Gastroesophageal sphincter (tissue), 3 donors: ENCODE measurements at regions not wholly inside any gene's neighbourhood (a gene's known extent, or its start where the extent isn't known, plus 50 kb on each side); places are given as distances from the start of the nearest gene placed in this dataset.

ENCODE experiments used
- EP300 ChIP-seq: sonication (generic); formaldehyde crosslinking; IDR thresholded peaks from one replicate; pipeline ENCODE4 v1.6.1; 2017; ENCODE audit warnings: antibody characterized with exemption, mild to moderate bottlenecking
- TF ChIP-seq, protein P1 (sequence below), 4 experiments: fragments of 200-600 bp in 2 of 4; fragments of 450-650 bp in 2 of 4; sonication (generic) in 1 of 4; IDR thresholded peaks; one replicate each; pipeline ENCODE4 v1.5.1; 2017 to 2019; ENCODE audit warnings: antibody characterized with exemption in 4 of 4, mild to moderate bottlenecking in 2 of 4, moderate library complexity in 2 of 4

DNA sequence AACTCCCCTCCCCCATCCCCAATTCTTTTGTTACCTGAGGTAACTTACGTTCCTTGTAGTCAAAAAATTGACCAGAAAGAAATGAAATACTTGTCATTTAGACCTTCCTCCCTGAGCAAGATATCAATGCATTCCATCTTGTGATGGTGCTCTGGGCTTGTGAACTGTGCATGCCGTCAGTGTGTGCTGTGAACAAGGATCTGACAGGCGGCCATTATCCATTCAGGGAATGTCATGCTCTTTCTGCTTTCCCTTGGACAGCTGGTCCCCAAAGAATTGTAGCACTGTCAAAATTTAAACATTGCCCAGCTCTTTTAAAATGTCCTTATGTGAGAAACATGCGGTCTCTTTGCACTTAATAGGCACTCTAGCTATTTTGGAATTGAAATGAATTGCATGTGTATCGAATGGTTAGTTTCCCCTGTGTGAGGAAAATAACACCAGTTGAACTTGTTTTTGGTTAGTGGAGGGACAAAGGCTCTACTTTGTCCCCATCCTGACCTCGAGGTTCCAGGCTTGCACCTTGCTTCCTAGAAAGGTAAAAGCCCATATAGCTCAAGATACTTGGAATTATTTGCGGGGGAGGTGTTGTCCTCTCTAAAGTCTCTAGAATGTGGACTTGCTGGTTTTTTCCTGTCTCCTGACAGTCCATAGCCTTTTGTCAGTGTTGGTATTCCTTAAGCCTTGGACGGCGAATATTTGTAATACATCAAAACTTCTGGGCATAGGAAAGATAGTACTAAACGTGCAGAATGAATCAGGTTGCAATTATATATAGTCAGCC, 350.9 kb downstream of the NUP35 start:
- TF ChIP-seq, protein P1, sequence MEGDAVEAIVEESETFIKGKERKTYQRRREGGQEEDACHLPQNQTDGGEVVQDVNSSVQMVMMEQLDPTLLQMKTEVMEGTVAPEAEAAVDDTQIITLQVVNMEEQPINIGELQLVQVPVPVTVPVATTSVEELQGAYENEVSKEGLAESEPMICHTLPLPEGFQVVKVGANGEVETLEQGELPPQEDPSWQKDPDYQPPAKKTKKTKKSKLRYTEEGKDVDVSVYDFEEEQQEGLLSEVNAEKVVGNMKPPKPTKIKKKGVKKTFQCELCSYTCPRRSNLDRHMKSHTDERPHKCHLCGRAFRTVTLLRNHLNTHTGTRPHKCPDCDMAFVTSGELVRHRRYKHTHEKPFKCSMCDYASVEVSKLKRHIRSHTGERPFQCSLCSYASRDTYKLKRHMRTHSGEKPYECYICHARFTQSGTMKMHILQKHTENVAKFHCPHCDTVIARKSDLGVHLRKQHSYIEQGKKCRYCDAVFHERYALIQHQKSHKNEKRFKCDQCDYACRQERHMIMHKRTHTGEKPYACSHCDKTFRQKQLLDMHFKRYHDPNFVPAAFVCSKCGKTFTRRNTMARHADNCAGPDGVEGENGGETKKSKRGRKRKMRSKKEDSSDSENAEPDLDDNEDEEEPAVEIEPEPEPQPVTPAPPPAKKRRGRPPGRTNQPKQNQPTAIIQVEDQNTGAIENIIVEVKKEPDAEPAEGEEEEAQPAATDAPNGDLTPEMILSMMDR (IDR thresholded peaks at IDR 0.05) = no peak
- TF ChIP-seq EP300 = no peak
